Vagina (tissue), 2 donors: ENCODE measurements at regions not wholly inside any gene's neighbourhood (a gene's known extent, or its start where the extent isn't known, plus 50 kb on each side); places are given as distances from the start of the nearest gene placed in this dataset.

Experiments
- DNase-seq, 2 donors: peaks; one replicate each; pipeline ENCODE4 v3.0.0-alpha.2; 2017; ENCODE audit errors: extremely low spot score in 2 of 2
- H3K27ac ChIP-seq: fragments of 200-600 bp; sonication (generic); one replicate; pipeline ENCODE4 v1.5.1; 2019
- H3K27me3 ChIP-seq: fragments of 200-600 bp; sonication (generic); one replicate; pipeline ENCODE4 v1.5.1; 2019
- H3K36me3 ChIP-seq, 2 donors: fragments of 200-600 bp; sonication (generic); one replicate each; pipeline ENCODE4 v1.5.1; 2017 to 2019
- H3K4me1 ChIP-seq: fragments of 200-600 bp; sonication (generic); one replicate; pipeline ENCODE4 v1.5.1; 2019
- H3K4me3 ChIP-seq, 2 donors: fragments of 200-600 bp; sonication (generic); 1 replicate in 1 of 2; 2 replicates in 1 of 2; pipeline ENCODE4 v1.5.1; 2016 to 2019
- H3K9me3 ChIP-seq: fragments of 200-600 bp; sonication (generic); one replicate; pipeline ENCODE4 v1.5.1; 2019
- POLR2A ChIP-seq, 2 donors: fragments of 450-650 bp; IDR thresholded peaks; one replicate each; pipeline ENCODE4 v1.6.1; 2017; ENCODE audit warnings: antibody characterized with exemption in 2 of 2, mild to moderate bottlenecking in 2 of 2, moderate library complexity in 2 of 2
- POLR2AphosphoS5 ChIP-seq, 2 donors: sonication (generic); formaldehyde crosslinking; IDR thresholded peaks; one replicate each; pipeline ENCODE4 v1.9.0; 2017; ENCODE audit warnings: antibody characterized with exemption in 2 of 2, mild to moderate bottlenecking in 2 of 2, low read depth in 1 of 2; ENCODE audit not compliant: insufficient read depth in 1 of 2
- intact Hi-C: fragments of 100-400 bp; cut with DNase I; formaldehyde crosslinking; loops from one replicate; pipeline ENCODE4 v1.15.1; 2023
- TF ChIP-seq, protein P1 (sequence below), 3 experiments: fragments of 450-650 bp in 2 of 3; fragments of 200-600 bp in 1 of 3; sonication (generic) in 1 of 3; IDR thresholded peaks; one replicate each; pipeline ENCODE4 v1.5.1; 2017 to 2019; ENCODE audit warnings: antibody characterized with exemption in 3 of 3, mild to moderate bottlenecking in 2 of 3, moderate library complexity in 2 of 3

DNA sequence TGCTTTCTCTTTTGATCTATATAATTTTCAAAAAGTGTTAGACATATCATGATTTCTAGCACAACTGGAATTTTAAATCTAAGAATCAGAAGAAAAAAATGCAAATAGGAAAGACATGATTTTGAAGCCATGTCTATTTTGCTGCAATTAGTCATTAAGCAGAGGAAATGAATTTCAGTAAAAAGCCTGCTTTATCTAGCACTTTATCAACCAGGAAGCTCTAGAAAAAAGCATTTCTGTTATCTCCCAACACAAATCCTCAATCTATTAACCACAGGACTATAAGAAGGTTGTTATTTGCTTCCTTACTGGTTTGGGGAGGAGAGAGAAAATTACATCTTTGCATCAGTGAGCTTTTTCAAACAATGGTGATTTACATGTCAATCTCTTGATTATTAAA is 716.7 kb downstream of the DIAPH3 start:
- no peaks in the 10 kb centered on the region for H3K27me3 ChIP-seq
- no peak overlapping the region for H3K27ac ChIP-seq
- no peaks in the 10 kb centered on the region for H3K9me3 ChIP-seq
- no peak overlapping the region for H3K4me3 ChIP-seq
- no peaks in the 10 kb centered on the region for H3K36me3 ChIP-seq
- TF ChIP-seq POLR2A (IDR thresholded peaks at IDR 0.05) (no peak), POLR2AphosphoS5 (IDR thresholded peaks at IDR 0.05; ENCODE audit: insufficient read depth in 1 of 2, low read depth in 1 of 2) (no peak)
- TF ChIP-seq, protein P1, sequence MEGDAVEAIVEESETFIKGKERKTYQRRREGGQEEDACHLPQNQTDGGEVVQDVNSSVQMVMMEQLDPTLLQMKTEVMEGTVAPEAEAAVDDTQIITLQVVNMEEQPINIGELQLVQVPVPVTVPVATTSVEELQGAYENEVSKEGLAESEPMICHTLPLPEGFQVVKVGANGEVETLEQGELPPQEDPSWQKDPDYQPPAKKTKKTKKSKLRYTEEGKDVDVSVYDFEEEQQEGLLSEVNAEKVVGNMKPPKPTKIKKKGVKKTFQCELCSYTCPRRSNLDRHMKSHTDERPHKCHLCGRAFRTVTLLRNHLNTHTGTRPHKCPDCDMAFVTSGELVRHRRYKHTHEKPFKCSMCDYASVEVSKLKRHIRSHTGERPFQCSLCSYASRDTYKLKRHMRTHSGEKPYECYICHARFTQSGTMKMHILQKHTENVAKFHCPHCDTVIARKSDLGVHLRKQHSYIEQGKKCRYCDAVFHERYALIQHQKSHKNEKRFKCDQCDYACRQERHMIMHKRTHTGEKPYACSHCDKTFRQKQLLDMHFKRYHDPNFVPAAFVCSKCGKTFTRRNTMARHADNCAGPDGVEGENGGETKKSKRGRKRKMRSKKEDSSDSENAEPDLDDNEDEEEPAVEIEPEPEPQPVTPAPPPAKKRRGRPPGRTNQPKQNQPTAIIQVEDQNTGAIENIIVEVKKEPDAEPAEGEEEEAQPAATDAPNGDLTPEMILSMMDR (IDR thresholded peaks at IDR 0.05): no peak
- H3K4me1 ChIP-seq: no peaks in the 10 kb centered on the region
- intact Hi-C loops: no loop called here
- no peak for DNase-seq

DNA sequence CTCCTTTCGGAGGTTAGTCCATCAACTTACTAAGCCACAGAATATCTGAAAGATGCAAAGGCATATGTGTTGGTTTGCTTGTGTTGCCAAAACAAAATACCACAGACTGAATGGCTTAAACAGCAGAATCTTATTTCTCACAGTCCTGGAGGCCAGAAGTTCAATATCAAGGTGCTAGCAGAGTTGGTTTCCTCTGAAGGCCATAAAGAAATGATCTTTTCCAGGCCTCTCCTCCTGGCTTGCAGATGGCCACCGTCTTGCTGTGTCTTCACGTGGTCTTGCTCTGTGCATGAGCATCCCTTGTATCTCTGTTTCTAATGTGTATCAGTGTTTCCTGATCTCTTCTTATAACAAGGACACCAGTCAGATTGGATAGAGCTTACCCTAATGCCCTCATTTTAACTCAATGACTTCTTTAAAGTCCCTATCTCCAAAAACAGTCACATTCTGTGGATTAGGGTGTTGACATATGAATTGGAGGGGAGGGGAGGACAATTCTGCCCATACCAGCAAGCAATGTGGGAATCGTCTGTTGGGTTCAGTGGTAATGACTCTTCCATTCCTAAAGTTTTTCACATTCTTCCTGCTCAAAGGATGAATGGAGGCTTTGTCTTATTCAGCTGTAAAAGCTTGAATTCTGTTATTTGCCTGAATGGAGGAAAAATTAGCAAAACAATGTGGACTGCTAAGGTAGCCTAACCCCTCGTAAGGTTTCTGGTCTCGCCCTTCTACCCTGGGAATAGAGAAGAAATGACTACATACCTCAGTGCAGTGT is 715.7 kb downstream of the DIAPH3 start:
- no peak for DNase-seq
- no peaks in the 10 kb centered on the region for H3K36me3 ChIP-seq
- intact Hi-C loops: no loop called here
- no peaks in the 10 kb centered on the region for H3K9me3 ChIP-seq
- TF ChIP-seq POLR2A (IDR thresholded peaks at IDR 0.05) (no peak), POLR2AphosphoS5 (IDR thresholded peaks at IDR 0.05; ENCODE audit: insufficient read depth in 1 of 2, low read depth in 1 of 2) (no peak)
- TF ChIP-seq, protein P1 (IDR thresholded peaks at IDR 0.05): no peak
- no peak overlapping the region for H3K27ac ChIP-seq
- H3K27me3 ChIP-seq: no peaks in the 10 kb centered on the region
- H3K4me1 ChIP-seq: no peaks in the 10 kb centered on the region
- no peak overlapping the region for H3K4me3 ChIP-seq

DNA sequence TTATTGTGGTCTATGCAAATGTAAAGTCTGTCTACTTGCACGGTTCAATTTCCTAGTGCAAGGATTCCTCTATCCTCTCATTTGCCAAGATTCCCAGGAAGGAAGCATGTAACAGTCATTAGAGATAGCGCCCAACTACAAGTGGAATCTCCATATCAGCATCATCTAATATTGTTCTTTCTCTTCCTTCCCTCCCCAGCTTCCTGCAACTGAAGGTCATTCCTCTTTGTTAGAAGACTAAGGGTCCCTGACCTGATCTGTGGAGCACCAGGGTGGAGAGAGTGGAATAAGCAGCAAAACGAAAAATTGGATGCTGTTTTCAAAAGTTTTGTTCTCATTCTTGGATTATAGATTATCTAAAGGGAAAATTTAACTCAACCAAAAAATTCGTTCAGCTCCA is 714.0 kb downstream of the DIAPH3 start:
- intact Hi-C loops: no loop called here

DNA sequence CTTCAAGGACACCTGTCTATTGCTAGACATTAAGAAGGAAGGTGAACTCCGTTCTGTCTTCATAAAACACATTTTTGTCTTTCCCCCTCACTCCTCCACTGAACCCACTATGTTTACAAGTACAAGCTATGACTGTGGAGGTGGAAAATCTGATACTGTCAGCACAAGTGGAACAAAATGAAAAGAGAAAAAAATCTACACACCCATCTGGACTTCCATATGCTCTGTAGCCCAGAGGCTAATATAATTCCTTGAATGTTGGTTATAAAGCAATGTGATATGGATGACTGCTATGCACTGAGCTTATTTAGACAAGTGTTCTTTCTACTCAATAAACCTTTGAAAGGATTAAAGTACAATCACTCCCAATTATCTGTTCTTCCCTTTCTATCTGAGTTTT is 713.5 kb downstream of the DIAPH3 start:
- H3K27ac ChIP-seq: no peak overlapping the region
- intact Hi-C loops: no loop called here
- H3K36me3 ChIP-seq: no peaks in the 10 kb centered on the region
- no peaks in the 10 kb centered on the region for H3K4me1 ChIP-seq
- no peak for DNase-seq
- TF ChIP-seq POLR2AphosphoS5 (IDR thresholded peaks at IDR 0.05; ENCODE audit: insufficient read depth in 1 of 2, low read depth in 1 of 2) (no peak), POLR2A (IDR thresholded peaks at IDR 0.05) (no peak)
- TF ChIP-seq, protein P1 (IDR thresholded peaks at IDR 0.05): no peak
- H3K9me3 ChIP-seq: no peaks in the 10 kb centered on the region
- no peak overlapping the region for H3K4me3 ChIP-seq
- H3K27me3 ChIP-seq: no peaks in the 10 kb centered on the region

More for the DNA sequence above, 714.0 kb downstream of the DIAPH3 start:
- DNase-seq: no peak
- no peaks in the 10 kb centered on the region for H3K9me3 ChIP-seq
- no peak overlapping the region for H3K4me3 ChIP-seq
- TF ChIP-seq POLR2A (IDR thresholded peaks at IDR 0.05) (no peak), POLR2AphosphoS5 (IDR thresholded peaks at IDR 0.05; ENCODE audit: insufficient read depth in 1 of 2, low read depth in 1 of 2) (no peak)
- TF ChIP-seq, protein P1 (IDR thresholded peaks at IDR 0.05): no peak
- H3K4me1 ChIP-seq: no peaks in the 10 kb centered on the region
- no peaks in the 10 kb centered on the region for H3K27me3 ChIP-seq
- no peak overlapping the region for H3K27ac ChIP-seq
- H3K36me3 ChIP-seq: no peaks in the 10 kb centered on the region

DNA sequence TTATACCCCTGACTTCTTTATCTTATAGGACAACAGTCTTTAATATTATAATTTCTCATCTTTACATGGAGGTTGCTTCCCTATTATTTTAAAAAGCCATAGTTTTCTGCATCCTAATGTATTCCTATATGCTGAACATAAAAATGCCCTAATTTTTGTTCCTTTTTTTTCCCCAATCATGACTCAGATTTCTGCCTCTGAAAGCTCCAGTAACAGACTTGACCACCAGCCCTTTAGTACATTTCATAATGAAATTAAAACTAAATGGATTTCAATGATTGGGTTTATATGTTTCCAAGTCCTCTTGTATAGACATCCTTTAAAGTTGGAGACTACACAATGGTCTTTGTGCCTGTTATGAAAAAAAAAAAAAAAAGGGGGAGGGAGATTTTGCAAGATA is 712.5 kb downstream of the DIAPH3 start:
- intact Hi-C loops: no loop called here
- Histone ChIP-seq H3K9me3 (no peaks in the 10 kb centered on the region), H3K4me1 (no peaks in the 10 kb centered on the region), H3K4me3 (no peak overlapping the region), H3K36me3 (no peaks in the 10 kb centered on the region), H3K27me3 (no peaks in the 10 kb centered on the region), H3K27ac (no peak overlapping the region)
- DNase-seq: no peak
- TF ChIP-seq, protein P1 (IDR thresholded peaks at IDR 0.05): no peak
- TF ChIP-seq POLR2A (IDR thresholded peaks at IDR 0.05) (no peak), POLR2AphosphoS5 (IDR thresholded peaks at IDR 0.05; ENCODE audit: insufficient read depth in 1 of 2, low read depth in 1 of 2) (no peak)
